GM12891 (cell line): ENCODE measurements at regions not wholly inside any gene's neighbourhood (a gene's known extent, or its start where the extent isn't known, plus 50 kb on each side); places are given as distances from the start of the nearest gene placed in this dataset.

ENCODE experiments used
- POLR2A ChIP-seq: IDR thresholded peaks from 2 replicates; pipeline ENCODE4 v1.6.1; 2011; ENCODE audit warnings: low read depth, low read length, control low read depth
- POLR2AphosphoS5 ChIP-seq: IDR thresholded peaks from 2 replicates; pipeline ENCODE4 v1.6.1; 2011; ENCODE audit warnings: low read depth, low read length, control low read depth
- POU2F2 ChIP-seq: IDR thresholded peaks from 2 replicates; pipeline ENCODE4 v1.6.1; 2011; ENCODE audit warnings: low read depth, mild to moderate bottlenecking, control low read depth, low read length, moderate library complexity
- SPI1 ChIP-seq: IDR thresholded peaks from 2 replicates; pipeline ENCODE4 v1.6.1; 2011; ENCODE audit warnings: low read depth, low read length, control low read depth
- TAF1 ChIP-seq: IDR thresholded peaks from 2 replicates; pipeline ENCODE4 v1.6.1; 2011; ENCODE audit warnings: low read depth, low read length, control low read depth

DNA sequence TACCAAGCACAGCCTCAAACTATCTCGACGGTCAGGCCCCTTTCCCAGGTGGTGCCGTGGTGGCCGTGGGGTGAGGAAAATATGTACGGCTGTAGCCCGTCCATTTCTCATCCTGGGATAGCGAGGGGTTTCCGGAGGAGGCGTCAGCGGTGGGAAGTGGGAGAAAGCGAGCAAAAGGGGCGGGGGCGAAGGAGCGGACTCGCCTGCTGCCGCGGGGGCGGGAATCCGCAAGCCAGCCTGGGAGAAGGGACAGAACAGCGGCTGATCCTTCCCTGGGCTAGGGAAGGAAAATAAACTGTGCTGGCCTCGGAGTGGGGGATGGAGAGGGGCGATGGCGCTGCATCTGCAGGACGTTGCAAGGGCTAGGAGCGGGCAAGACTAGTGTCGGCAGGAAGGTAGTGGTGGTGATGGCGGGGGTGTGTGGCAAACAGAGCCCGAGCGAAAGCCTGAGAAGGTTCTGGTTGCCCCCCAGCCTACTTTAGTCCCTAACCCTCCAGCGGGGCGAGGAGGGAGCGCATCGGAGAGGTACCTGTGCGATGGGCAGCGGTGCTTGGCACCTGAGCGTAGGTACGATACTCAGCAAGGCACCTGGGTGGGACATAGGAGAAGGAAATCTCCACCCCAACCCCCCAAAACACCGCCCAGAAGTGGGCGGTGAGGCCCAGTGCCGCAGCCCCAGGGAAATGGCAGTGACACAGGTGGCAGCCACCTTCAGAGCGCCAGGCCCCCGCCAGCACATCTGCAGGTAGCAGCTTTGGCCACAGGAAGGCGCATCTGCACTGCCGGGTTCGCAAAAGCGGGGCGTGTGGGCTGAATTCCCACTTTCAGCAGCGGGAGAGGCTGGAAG is 49.9 kb upstream of the STEAP1B start:
- no peak for TF ChIP-seq POU2F2
- TF ChIP-seq TAF1: no peak
- TF ChIP-seq SPI1: no peak
- no peak for TF ChIP-seq POLR2A
- TF ChIP-seq POLR2AphosphoS5: no peak
